RWPE2 (cell line): ENCODE measurements at regions not wholly inside any gene's neighbourhood (a gene's known extent, or its start where the extent isn't known, plus 50 kb on each side); places are given as distances from the start of the nearest gene placed in this dataset.

Experiments used
- ATAC-seq: fragments of 200-7000 bp; cut with Tn5 transposase; 3 replicates; pipeline ENCODE4 v1.9.1; 2021; ENCODE audit warnings: low read depth
- DNase-seq: peaks from one replicate; pipeline ENCODE4 v3.0.0-alpha.2; 2020; ENCODE audit warnings: low spot score
- H3K27ac ChIP-seq: fragments of 450-650 bp; 2 replicates; pipeline ENCODE4 v1.5.1; 2017; ENCODE audit warnings: mild to moderate bottlenecking; ENCODE audit not compliant: poor library complexity, severe bottlenecking
- H3K27me3 ChIP-seq: fragments of 250-450 bp; sonication (Bioruptor Pico); 2 replicates; pipeline ENCODE4 v1.5.1; 2021; ENCODE audit warnings: mild to moderate bottlenecking, moderate library complexity; ENCODE audit not compliant: insufficient read depth, poor library complexity, severe bottlenecking
- H3K36me3 ChIP-seq: fragments of 250-450 bp; sonication (Bioruptor Pico); 2 replicates; pipeline ENCODE4 v1.5.1; 2020; ENCODE audit warnings: low read depth, mild to moderate bottlenecking, moderate library complexity
- H3K4me1 ChIP-seq: fragments of 250-450 bp; sonication (Bioruptor Pico); 2 replicates; pipeline ENCODE4 v1.5.1; 2021; ENCODE audit warnings: mild to moderate bottlenecking, moderate library complexity; ENCODE audit not compliant: insufficient read depth, poor library complexity, severe bottlenecking
- H3K4me3 ChIP-seq: fragments of 250-450 bp; sonication (Bioruptor Pico); 2 replicates; pipeline ENCODE4 v1.5.1; 2021; ENCODE audit warnings: mild to moderate bottlenecking, moderate library complexity; ENCODE audit not compliant: severe bottlenecking
- H3K9me3 ChIP-seq: fragments of 250-450 bp; sonication (Bioruptor Pico); 2 replicates; pipeline ENCODE4 v1.5.1; 2021; ENCODE audit warnings: mild to moderate bottlenecking, moderate library complexity; ENCODE audit not compliant: severe bottlenecking
- CTCF ChIP-seq: fragments of 450-650 bp; IDR thresholded peaks from one replicate; pipeline ENCODE4 v1.5.1; 2017; ENCODE audit warnings: mild to moderate bottlenecking, moderate library complexity; ENCODE audit not compliant: poor library complexity, severe bottlenecking

DNA sequence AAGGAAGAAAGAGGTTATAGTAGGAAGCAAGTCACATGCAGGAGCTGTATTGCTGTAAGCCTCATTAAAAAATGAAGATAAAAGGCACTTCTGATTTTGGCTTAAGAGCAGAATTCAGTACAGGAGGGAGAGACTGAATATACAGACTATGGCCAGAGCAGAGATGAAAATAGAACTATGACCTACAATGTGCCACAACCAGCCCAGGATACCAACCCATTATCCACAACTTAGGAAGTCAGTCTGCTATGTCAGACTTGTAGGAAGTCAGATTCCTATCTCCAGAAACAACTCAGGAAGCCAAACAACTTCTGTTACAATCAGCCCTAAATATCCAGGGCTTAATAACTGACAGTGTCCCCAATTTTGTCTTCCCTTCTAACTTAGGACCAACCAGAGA is 156.2 kb upstream of the ANKH start:
- DNase-seq = no peak
- Histone ChIP-seq H3K9me3 (no peaks in the 10 kb centered on the region), H3K4me3 (no peak overlapping the region), H3K36me3 (no peaks in the 10 kb centered on the region), H3K27ac (no peak overlapping the region), H3K27me3 (peaks cover 10% of the 10 kb centered on the region), H3K4me1 (no peaks in the 10 kb centered on the region)
- no peak for ATAC-seq
- TF ChIP-seq CTCF = no peak

DNA sequence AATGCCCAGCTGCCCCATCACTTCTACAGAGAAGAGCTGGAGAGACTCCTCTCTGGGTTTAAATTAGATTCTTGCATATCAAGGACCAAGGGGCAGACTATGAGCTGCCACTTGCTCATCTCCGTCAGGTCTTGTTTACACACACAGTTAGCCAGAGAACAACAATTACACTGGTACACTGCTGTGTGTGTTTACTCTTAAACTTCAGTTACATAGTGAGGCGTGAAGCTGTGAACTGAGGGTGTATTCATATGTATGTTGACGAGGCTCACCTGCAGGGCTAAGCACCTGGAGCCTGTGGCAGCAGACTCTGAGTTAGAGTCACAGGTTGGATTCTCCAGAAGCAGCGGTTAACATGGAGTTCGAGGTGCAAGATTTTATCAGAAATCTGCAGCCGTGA is 155.4 kb upstream of the ANKH start:
- no peaks in the 10 kb centered on the region for H3K4me1 ChIP-seq
- H3K4me3 ChIP-seq = no peak overlapping the region
- ATAC-seq = no peak
- no peaks in the 10 kb centered on the region for H3K36me3 ChIP-seq
- DNase-seq = no peak
- H3K27me3 ChIP-seq = peaks cover 8% of the 10 kb centered on the region
- H3K27ac ChIP-seq = no peak overlapping the region
- H3K9me3 ChIP-seq = no peaks in the 10 kb centered on the region
- TF ChIP-seq CTCF = no peak

- no peaks in the 10 kb centered on the region for H3K4me1 ChIP-seq
- no peaks in the 10 kb centered on the region for H3K9me3 ChIP-seq
- H3K27me3 ChIP-seq = peaks cover under 1% of the 10 kb centered on the region
- H3K36me3 ChIP-seq = no peaks in the 10 kb centered on the region
- no peak for TF ChIP-seq CTCF
- no peak overlapping the region for H3K27ac ChIP-seq
- no peak overlapping the region for H3K4me3 ChIP-seq
- DNase-seq = no peak
- ATAC-seq = 0 out of 3 replicates have a peak, but pooled peaks have one; percentile 14
Measured at GRCh38 chr5:15026011-15026893, 154.7 kb upstream of the ANKH start.

- Histone ChIP-seq H3K27ac (no peak overlapping the region), H3K4me3 (no peak overlapping the region), H3K4me1 (no peaks in the 10 kb centered on the region), H3K9me3 (no peaks in the 10 kb centered on the region), H3K27me3 (no peaks in the 10 kb centered on the region), H3K36me3 (no peaks in the 10 kb centered on the region)
- ATAC-seq = peak; percentile 51; the same call in 1 of the 3 replicates
- no peak for DNase-seq
- TF ChIP-seq CTCF = no peak
Measured at GRCh38 chr5:15023846-15024245, 152.3 kb upstream of the ANKH start.

DNA sequence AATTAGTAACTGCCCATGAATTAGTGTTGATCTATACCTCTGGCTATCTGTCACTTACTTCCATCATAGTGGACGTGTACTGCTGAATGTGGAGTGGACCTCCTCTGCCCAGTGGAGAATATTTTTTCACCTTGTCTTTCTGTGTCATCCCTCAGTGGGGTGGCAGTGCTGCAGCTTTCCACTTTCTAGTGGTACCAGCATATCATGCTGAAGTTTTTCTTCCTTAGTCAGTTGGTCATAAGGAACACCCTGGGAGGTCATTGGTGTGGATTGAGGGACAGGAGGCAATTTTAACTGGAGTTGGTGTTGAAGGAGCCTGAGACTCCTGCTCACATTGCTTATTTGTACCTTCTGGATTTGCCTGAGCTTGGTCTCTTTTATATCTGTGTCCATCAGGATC is 151.7 kb upstream of the ANKH start:
- TF ChIP-seq CTCF = no peak
- no peak for ATAC-seq
- no peak overlapping the region for H3K4me3 ChIP-seq
- no peaks in the 10 kb centered on the region for H3K27me3 ChIP-seq
- H3K36me3 ChIP-seq = no peaks in the 10 kb centered on the region
- no peak overlapping the region for H3K27ac ChIP-seq
- H3K4me1 ChIP-seq = no peaks in the 10 kb centered on the region
- no peaks in the 10 kb centered on the region for H3K9me3 ChIP-seq
- no peak for DNase-seq
